ENCODE measurements at regions not wholly inside any gene's neighbourhood (a gene's known extent, or its start where the extent isn't known, plus 50 kb on each side); places are given as distances from the start of the nearest gene placed in this dataset.

DNA sequence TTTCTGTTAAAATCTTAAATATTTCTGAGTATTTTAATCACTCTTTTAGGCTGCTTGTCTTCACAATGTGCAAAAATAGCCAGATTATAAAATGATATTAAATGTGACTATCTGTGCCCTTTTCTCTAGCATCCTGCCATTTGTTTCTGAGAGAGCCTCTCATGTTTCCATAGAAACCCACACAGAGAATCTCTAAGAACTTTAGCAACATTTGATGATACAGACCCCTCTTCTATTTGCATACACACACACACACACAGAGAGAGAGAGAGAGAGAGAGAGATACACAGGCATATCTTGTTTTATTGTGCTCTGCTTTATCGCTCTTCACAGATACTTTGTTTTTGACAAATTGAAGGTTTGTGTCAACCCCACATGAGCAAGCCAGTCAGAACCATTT, 134.5 kb upstream of the DDX18 start:
- no peak for DNase-seq

DNA sequence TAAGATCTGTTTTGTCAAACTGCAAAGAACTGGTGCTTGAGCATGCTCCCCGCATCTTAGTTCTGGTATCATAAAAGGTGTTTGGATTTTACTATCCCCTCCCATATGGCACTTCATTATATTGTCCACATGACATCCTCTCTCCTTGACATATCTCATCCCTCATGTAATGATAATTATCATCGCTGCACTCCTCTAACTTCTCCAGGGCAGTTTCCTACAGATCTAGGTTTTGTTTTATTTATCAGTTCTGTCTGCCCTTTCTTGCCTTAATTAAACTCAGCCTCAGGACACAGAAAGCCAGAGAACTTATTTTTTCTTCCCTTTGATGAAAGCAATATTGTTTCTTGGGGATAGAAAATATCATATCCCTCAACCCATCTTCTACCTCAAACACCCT, 129.6 kb upstream of the DDX18 start:
- DNase-seq, result no peak

GRCh38 chr2:117686699-117687098, 127.8 kb upstream of the DDX18 start:
- no peak for DNase-seq

DNA sequence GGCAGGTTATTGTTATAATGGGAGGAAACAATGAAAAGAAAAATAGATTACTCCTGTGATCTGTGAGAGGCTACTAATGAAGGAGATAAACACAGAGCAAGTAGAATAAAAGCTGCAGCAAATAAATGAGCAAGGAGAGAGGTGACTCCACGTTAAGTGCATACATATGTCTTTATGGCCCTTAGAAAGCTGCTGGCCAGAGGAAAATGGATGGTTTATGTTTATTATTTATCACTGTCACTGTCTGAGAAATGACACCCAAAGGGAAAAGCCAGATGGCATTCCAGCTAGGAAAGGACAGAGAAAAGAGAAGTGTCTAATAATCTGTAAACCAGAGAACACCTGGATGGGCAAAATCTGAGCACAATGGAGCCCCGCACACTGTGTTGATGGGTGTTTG, 122.9 kb upstream of the DDX18 start:
- no peak for DNase-seq

DNA sequence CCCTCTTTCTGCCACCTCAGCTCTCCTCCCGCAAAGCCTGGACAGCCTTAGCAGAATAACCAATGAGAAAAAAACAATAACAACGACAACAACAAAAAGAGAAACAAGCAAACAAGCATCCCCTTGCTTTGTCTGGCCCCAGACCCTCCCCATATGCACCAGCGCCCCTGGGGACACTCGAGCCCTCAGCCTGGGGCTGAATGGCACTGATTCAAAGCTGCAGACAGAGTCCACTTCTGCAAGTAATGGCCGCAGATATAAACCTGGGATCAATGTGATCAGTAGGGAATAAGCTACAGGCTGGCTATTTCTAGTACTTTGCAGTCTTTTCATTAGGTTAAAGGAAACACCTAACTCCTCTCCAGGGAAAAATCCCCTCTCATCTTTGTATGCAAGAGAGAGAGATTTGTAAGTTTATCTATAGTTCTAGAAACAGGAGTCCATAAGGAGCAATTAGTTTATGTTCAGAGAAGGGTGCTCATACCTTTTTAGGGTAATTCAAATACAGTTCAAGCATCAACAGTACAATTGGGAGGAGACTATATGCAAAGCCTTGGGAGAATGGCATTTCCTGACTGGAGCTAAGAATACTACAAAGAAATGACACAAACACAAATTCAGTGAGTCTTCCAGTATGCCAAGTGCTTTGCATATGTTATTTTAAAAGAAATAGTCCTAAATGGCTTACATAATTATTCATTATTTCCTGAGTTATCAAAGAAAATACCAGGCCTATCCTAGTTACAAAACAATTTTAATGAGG, 122.3 kb upstream of the DDX18 start:
- peak; percentile 42 for DNase-seq

DNA sequence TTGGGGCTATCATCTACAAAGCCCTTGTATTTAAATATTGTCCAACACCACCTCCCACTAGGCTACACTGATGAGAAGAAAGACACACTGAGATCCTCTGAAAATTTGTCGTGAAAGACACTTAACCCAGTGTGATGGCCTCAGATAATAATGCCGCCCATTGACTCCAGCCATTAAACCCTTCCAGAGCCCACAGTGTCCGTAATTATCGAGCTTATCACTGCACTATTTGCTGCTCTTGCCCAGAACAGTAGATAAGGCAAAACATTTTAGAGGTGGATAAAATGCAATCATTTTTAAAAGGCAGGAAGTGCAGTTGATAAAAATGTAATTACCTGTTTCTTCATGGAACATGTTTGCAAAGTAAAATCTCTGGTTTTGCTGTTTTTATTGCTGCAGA, 121.3 kb upstream of the DDX18 start:
- no peak for DNase-seq

- DNase-seq, result no peak
Measured at GRCh38 chr2:117693651-117694050, 120.8 kb upstream of the DDX18 start.

DNA sequence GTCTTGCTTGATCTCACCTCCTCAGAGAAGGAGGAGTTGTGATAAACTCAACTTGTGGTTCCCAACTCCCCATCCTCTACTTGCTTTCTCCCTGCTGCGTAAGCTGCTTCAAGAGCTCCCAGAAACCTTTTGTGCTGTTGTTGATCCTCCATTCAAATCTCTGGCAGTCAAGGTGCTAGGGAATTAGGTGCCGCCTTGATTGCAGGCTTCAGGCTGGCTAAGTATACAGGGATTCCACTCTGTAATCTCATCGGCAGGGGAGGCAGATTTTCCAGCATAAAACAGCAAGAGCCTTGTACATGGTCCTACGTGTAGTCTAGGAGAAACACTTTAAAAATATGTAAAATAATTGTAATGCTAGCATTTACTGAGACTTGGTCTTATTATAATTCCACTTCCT, 116.2 kb upstream of the DDX18 start:
- DNase-seq, result no peak

DNA sequence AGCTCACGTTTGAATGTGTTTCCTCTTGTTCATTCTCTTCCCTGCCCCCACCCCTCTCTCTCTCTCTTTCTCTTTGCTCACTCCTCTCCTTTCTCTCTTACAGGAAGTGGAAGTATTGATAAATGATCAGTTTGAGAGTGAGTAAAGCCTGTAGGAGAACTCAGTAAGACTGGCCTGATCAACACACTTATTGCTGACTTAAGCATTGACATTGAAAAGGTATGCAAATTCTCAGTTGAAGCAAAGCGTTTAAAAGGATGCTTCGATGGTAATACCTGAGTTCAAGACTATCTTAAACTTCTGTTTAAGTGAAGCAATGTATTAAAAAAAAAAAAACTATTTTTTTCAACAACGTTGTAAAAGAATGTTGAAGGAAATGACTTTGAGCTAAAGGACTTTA, 115.7 kb upstream of the DDX18 start:
- no peak for DNase-seq

- no peak for DNase-seq
Measured at GRCh38 chr2:117700471-117700870, 114.0 kb upstream of the DDX18 start.

- DNase-seq, result no peak
Measured at GRCh38 chr2:117701365-117701764, 113.1 kb upstream of the DDX18 start.

DNA sequence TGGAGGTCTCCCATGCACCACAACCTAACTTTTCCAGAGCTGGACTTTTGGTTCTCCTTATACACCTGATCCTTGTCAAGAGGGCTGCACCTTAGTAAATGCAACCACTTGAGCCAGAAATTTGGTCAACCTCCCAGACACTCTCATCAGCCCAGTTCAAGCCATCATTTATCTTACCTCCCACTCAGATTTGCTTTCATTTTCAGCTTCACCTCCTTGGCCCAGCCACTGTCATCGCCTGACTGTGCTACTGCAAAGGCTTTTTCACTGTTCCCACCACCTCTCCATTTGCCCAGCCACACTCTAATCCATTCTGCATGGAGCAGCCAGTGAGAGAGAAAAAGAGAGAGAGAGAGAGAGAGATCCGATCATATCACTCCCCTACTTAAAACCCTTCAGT, 112.4 kb upstream of the DDX18 start:
- no peak for DNase-seq

GRCh38 chr2:117703858-117704257, 110.6 kb upstream of the DDX18 start:
- DNase-seq, result no peak

DNA sequence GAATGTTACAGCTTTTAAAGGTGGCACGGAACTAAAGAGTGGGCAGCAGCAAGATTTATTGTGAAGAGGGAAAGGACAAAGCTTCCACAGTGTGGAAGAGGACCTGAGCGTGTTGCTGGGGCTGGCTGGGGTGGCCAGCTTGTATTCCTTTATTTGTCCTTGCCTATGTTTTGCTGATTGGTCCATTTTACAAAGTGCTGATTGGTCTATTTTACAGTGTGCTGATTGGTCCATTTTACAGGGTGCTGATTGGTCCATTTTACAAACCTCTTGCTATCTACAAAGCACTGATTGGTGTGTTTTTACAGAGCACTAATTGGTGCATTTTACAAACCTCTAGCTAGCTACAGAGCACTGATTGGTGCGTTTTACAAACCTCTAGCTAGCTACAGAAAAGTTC, 109.7 kb upstream of the DDX18 start:
- no peak for DNase-seq

DNA sequence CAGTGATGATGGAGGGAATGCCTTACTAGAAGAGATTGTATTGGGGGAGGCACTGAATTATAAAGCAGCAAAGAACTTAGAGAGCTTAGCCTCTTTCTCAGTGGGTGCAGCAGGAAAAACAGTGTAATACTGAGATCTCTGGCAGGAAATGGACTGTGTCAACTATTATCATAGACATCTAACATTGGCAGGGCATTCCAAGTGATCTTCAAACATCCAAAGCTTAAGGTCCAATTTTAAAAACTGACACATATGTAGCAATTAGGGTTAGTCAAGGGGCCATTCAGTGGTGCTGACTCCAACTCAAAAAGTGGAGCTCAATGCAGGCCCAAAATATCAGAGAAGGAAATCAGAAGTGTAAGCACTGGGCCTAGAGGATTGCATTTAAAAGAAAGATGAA, 106.6 kb upstream of the DDX18 start:
- DNase-seq, result no peak

- no peak for DNase-seq
Measured at GRCh38 chr2:117712684-117713083, 101.8 kb upstream of the DDX18 start.

DNA sequence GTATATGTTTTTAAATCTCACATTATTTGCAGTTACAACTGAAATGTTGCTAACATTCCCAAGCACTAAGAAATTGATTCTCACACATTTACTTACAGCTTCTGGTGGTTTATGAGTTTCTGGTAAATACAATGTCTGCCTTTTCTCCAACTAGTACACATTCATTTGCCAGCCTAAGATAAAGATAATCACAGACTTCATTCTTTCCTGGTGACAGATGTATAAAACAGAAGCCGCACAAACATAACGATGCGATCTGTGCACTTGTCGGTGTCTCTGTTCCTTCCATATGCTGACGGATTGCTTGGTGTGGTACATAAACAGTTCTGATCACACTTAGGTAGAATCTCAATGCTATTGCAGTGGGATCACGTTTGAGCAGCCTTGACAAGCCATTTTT, 100.4 kb upstream of the DDX18 start:
- DNase-seq, result no peak

- peak; percentile 27 for DNase-seq
Measured at GRCh38 chr2:117714745-117715417, 99.6 kb upstream of the DDX18 start.

DNA sequence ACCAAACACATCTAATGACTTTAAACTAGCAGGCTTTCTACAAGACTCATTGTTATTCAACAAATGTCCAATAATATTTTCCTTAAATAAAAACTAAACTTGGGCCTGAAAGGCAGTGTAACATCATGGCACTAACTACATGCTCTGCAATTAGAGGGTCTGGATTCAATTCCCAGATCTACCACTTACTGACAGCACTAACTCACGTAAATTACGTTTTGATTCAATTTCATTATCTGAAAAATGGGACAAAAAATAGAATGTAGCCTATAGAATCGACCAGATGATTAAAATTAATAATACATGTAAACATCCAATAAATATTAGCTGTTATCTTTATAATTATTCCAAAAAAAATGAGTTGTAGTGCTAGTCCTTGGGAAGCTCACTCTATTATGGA, 98.0 kb upstream of the DDX18 start:
- no peak for DNase-seq

DNA sequence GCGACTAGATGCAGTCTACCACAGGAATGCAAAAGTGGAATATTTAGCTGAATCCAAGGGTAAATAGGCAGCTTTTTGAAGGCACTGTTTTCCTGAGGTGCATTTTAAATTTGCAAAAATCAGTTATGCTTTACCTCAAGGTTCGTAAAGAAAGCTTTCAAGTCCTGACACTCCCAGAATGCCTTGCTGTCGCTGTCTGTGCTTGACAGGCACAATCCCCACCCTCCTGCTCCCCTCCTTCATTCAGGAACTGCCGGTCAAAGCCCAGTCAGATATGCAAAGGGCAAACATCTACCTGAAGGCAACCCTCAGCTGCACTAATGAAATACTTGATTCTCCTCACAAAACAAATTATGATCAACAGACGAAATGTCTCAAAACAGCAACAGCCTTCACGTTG, 97.4 kb upstream of the DDX18 start:
- DNase-seq, result no peak

- DNase-seq, result no peak
Measured at GRCh38 chr2:117718048-117718447, 96.4 kb upstream of the DDX18 start.

- DNase-seq, result no peak
Measured at GRCh38 chr2:117720765-117721164, 93.7 kb upstream of the DDX18 start.

DNA sequence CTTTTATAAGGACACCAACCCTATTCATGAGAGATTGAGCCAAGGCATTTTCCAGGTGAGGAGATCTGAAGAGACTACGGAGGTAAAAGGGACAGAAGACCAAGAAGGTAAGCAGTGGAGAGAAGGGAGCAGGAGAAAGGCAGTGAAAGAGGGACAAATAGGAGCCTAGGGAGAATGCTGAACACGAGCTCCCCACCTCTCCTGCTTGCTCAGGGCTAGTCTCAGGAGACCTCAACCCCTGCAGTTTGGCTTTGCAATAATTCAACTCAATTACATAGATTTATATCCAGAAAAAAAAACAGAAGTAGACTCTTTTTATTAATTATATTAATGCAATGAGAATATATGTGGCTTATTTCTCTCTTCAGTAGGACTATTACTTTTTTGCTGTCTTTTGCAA, 91.0 kb upstream of the DDX18 start:
- DNase-seq, result no peak

DNA sequence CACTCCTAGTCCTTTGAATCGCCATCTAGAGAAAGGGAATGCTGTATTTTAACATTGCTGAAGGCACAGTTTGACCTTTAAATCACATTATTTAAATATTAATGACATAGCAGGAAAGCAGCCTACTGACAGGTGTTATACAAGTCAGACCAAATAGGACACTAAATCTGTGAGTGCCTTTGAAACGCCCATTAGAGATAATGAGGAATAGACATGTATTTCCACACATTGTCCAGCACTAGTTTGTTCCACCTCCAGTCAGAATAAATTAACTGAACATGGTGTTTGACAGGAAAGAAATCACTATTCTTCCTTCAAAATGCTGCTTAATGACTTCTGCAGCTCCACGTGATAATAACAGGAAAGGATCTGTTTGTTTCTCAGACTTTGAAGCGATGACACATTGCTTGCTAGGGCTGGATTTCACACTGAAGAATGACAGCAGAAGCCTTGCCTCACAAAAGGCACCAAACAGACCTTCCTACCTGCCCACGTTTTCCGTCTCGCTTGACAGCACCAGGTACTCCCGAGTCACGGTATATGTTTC, 90.5 kb upstream of the DDX18 start:
- DNase-seq, result no peak

DNA sequence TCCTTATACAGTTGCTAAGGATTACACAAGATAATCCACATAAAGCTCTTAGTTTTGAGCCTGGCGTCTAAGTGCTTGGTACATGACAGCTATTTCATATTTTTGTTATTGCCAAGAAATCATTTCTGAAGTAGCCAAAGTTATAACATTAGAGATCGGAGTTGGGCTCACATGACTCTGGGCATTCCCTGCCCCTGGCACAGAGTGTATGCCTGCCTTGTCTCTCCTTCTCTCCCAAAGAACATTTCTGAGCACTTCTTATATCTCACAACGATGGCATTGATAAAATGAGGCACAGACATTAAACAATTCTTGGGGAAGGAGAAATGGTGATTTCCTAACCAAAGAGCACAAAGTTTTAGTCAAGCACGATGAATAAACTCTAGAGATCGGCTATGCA, 87.7 kb upstream of the DDX18 start:
- DNase-seq, result no peak

All from retina (tissue), 1 donor.